ENCODE measurements at regions not wholly inside any gene's neighbourhood (a gene's known extent, or its start where the extent isn't known, plus 50 kb on each side); places are given as distances from the start of the nearest gene placed in this dataset.
A peak's percentile ranks its signal among the peaks of the same experiment; 100 is the strongest.

DNA sequence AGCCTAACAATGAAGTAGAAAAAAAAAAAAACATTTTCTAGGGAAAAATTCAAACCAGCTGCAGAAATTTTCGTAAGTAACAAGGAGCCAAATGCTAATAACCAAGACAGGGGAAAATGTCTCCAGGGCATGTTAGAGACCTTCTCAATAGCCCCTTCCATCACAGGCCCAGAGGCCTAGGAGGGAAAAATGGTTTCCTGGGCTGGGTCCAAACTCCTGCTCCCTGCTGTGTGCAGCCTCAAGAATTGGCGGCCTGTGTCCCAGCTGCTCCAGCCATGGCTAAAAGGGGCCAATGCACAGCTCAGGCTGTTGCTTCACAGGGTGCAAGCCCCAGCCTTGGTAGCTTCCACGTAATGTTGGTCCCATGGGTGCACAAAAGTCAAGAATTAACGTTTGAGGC lies 266.2 kb downstream of the ZEB2 start:
- H3K4me1 ChIP-seq (ENCODE audit: insufficient read depth, low read length) = peaks cover 7% of the 10 kb centered on the region
- Mint-ChIP-seq H3K9me3 (peaks cover 23 to 48% (median 37%) of the 10 kb centered on the region in 5 donors), H3K27ac (no peak overlapping the region), H3K36me3 (peaks cover 14 to 57% (median 27%) of the 10 kb centered on the region in 3 donors), H3K27me3 (no peaks in the 10 kb centered on the region), H3K4me3 (no peak overlapping the region), H3K4me1 (peaks cover 34 to 48% (median 47%) of the 10 kb centered on the region in 3 donors)
- H3K27me3 ChIP-seq (ENCODE audit: insufficient read depth, low read length, poor library complexity, severe bottlenecking) = no peaks in the 10 kb centered on the region
- no peak for DNase-seq
- H3K9me3 ChIP-seq (ENCODE audit: low read length) = peaks cover 4% of the 10 kb centered on the region
- ChIA-PET CTCF (interaction anchor here (0.7 kb wide), 1 partner anchor 9 kb away, joined by 3 read pairs; no protein-coding TSS in a partner anchor), POLR2A (no interaction called here)
- H3K27ac ChIP-seq (ENCODE audit: low read depth, low read length) = no peak overlapping the region
- no peaks in the 10 kb centered on the region for H3K36me3 ChIP-seq (ENCODE audit: insufficient read depth, low read length)
- H3K4me3 ChIP-seq (ENCODE audit: low read length) = no peak overlapping the region

DNA sequence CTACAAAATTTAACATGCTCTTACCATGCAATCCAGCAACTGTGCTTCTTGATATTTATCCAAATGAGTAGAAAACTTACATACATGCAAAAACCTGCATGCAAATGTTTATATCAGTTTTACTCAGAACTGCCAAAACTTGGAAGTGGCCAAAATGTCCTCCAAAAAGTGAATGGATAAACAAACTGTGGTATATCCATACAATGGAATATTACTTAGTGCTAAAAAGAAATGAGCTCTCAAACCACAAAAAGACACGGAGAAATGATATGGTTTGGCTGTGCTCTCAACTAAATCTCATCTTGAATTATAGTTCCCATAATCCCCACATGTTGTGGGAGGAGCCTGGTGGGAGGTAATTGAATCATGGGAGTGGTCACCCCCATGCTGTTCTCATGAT lies 267.2 kb downstream of the ZEB2 start:
- POLR2A ChIA-PET = no interaction called here
- Mint-ChIP-seq H3K36me3 (peaks cover 10 to 47% (median 23%) of the 10 kb centered on the region in 3 donors), H3K4me1 (peaks cover 32 to 55% (median 45%) of the 10 kb centered on the region in 3 donors), H3K9me3 (peaks cover 15 to 40% (median 27%) of the 10 kb centered on the region in 5 donors), H3K27me3 (no peaks in the 10 kb centered on the region), H3K27ac (no peak overlapping the region), H3K4me3 (no peak overlapping the region)
- H3K27ac ChIP-seq (ENCODE audit: low read depth, low read length) = no peak overlapping the region
- CTCF ChIA-PET = no interaction called here
- no peaks in the 10 kb centered on the region for H3K36me3 ChIP-seq (ENCODE audit: insufficient read depth, low read length)
- no peak overlapping the region for H3K4me3 ChIP-seq (ENCODE audit: low read length)
- peaks cover 7% of the 10 kb centered on the region for H3K4me1 ChIP-seq (ENCODE audit: insufficient read depth, low read length)
- peaks cover 4% of the 10 kb centered on the region for H3K9me3 ChIP-seq (ENCODE audit: low read length)
- no peaks in the 10 kb centered on the region for H3K27me3 ChIP-seq (ENCODE audit: insufficient read depth, low read length, poor library complexity, severe bottlenecking)
- DNase-seq = no peak

DNA sequence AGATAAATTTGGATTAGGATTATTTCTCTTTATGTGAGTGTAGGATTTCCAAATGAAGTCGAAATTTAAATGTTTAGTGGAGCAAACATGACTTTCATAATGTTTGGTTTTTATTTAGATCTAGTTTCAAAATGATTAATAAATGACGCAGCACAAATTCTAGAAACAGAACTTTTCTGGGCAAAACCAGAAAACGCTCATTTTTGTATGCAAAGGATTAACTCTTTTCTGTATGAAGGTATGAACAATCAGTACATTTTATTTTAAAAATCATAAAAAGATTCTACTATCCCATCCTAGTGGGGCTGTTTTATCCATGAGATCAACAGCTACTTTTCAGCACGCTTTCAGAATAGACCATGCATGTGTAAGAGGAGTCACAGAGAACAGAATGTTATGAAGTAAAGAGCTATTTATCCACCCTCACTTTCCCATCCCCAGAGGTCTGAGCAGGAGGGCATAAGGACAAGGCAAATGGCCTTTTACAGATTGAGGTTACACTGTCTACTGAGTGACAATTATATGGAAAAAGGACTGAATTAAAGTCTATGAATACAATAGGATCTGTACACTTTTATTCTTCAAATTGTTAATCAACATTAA lies 270.8 kb downstream of the ZEB2 start:
- ChIA-PET CTCF (no interaction called here), POLR2A (no interaction called here)
- Mint-ChIP-seq H3K9me3 (peaks cover 9 to 25% (median 16%) of the 10 kb centered on the region in 5 donors), H3K27ac (peak overlapping the region in 5 of 8 donors; percentile 9 to 69 (median 30)), H3K36me3 (peaks cover 10 to 33% (median 16%) of the 10 kb centered on the region in 3 donors), H3K4me3 (peak overlapping the region in 6 of 7 donors; percentile 6 to 57 (median 39)), H3K4me1 (peaks cover 13 to 43% (median 32%) of the 10 kb centered on the region in 3 donors), H3K27me3 (no peaks in the 10 kb centered on the region)
- no peak for DNase-seq
- Histone ChIP-seq H3K9me3 (ENCODE audit: low read length) (peaks cover 4% of the 10 kb centered on the region), H3K36me3 (ENCODE audit: insufficient read depth, low read length) (no peaks in the 10 kb centered on the region), H3K4me3 (ENCODE audit: low read length) (no peak overlapping the region), H3K27ac (ENCODE audit: low read depth, low read length) (no peak overlapping the region), H3K27me3 (ENCODE audit: insufficient read depth, low read length, poor library complexity, severe bottlenecking) (no peaks in the 10 kb centered on the region), H3K4me1 (ENCODE audit: insufficient read depth, low read length) (no peaks in the 10 kb centered on the region)

DNA sequence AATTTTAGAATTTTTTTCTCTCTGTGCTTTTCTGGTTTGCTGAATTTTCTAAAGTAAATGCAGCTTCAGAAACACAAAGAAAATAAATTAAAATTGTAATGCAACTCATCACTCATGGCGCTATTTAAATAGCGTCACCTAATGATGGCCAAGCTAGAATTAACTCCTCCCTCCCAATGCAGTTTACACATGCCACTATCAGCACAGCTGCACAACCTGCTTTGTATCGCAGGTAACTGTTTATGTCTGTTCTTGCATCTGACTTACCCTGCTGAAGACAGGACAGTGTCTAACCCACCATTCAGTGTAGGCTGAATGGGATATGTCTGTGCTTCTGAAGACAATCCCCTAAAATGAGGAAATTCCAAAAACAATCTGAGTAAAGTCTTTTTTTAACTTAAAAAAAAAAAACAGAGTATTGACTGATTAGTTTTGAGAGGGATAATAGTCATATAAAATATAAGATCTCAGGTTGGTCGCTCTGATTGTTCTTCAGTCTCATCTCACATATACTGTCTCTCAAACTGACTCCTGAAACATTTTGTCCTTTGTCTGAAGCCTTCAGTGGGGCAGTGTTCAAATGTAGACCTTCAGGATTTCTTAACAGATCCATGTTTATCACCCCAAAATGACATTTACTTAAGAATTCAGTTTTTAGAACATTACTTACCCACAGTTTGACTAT lies 271.4 kb downstream of the ZEB2 start:
- H3K27ac Mint-ChIP-seq = peak overlapping the region in 3 of 8 donors; percentile 7 to 30 (median 26)
- peaks cover 13 to 48% (median 32%) of the 10 kb centered on the region in 3 donors for H3K4me1 Mint-ChIP-seq

DNA sequence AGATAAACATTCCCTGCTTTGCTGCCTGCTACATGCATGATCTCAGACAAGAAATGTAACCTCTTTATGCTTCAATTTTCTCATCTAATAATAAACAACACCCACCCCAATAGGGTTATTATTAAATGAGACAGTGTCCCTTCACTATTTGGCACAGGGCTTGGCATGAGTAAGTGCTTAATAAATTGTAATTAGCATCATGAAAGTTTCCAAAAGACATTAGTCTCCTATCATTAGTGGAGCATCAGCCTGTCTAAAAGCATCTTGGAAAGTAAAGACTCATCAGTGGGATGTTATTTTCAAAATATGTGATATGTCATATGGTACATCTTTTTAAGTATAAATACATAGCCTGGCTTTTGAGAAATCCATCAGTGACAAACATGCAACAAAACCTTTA lies 275.0 kb downstream of the ZEB2 start:
- H3K4me1 Mint-ChIP-seq = peaks cover 33 to 70% (median 63%) of the 10 kb centered on the region in 3 donors
- Histone ChIP-seq H3K27me3 (ENCODE audit: insufficient read depth, low read length, poor library complexity, severe bottlenecking) (no peaks in the 10 kb centered on the region), H3K36me3 (ENCODE audit: insufficient read depth, low read length) (no peaks in the 10 kb centered on the region), H3K4me3 (ENCODE audit: low read length) (no peak overlapping the region), H3K27ac (ENCODE audit: low read depth, low read length) (no peak overlapping the region), H3K9me3 (ENCODE audit: low read length) (no peaks in the 10 kb centered on the region), H3K4me1 (ENCODE audit: insufficient read depth, low read length) (peaks cover 8% of the 10 kb centered on the region)
- ChIA-PET CTCF (no interaction called here), POLR2A (no interaction called here)
- H3K9me3 Mint-ChIP-seq = no peaks in the 10 kb centered on the region
- DNase-seq = no peak
- no peaks in the 10 kb centered on the region for H3K27me3 Mint-ChIP-seq
- no peak overlapping the region for H3K4me3 Mint-ChIP-seq
- H3K36me3 Mint-ChIP-seq = peaks cover 4 to 9% (median 5%) of the 10 kb centered on the region in 3 donors
- no peak overlapping the region for H3K27ac Mint-ChIP-seq

More for the DNA sequence above, 271.4 kb downstream of the ZEB2 start:
- H3K36me3 ChIP-seq (ENCODE audit: insufficient read depth, low read length) = no peaks in the 10 kb centered on the region
- Mint-ChIP-seq H3K9me3 (peaks cover 9 to 19% (median 13%) of the 10 kb centered on the region in 5 donors), H3K27me3 (no peaks in the 10 kb centered on the region), H3K4me3 (peak overlapping the region in 5 of 7 donors; percentile 2 to 55 (median 26)), H3K36me3 (peaks cover 10 to 28% (median 15%) of the 10 kb centered on the region in 3 donors)
- H3K27me3 ChIP-seq (ENCODE audit: insufficient read depth, low read length, poor library complexity, severe bottlenecking) = no peaks in the 10 kb centered on the region
- H3K27ac ChIP-seq (ENCODE audit: low read depth, low read length) = no peak overlapping the region
- ChIA-PET POLR2A (no interaction called here), CTCF (no interaction called here)
- H3K4me1 ChIP-seq (ENCODE audit: insufficient read depth, low read length) = no peaks in the 10 kb centered on the region
- DNase-seq = no peak
- H3K4me3 ChIP-seq (ENCODE audit: low read length) = no peak overlapping the region
- peaks cover 4% of the 10 kb centered on the region for H3K9me3 ChIP-seq (ENCODE audit: low read length)

DNA sequence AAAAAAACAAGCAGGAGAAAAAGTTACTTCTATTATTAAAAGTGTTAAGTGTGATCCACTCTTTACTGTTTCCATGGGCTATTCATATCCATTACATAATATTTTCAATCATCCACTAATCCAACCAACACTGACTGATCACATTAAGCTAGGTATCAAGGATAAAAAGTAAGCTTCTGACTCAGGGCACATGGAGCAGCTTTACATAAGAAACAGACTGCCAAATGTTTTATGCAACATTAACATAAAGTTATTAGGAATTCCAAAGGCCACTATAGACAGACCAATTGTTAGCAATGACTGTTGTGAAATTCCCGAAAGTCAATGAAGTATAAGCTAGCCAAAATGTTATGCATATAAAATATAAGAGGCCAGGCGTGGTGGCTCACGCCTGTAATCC lies 277.6 kb downstream of the ZEB2 start:
- Mint-ChIP-seq H3K36me3 (peaks cover 4 to 9% (median 7%) of the 10 kb centered on the region in 3 donors), H3K27ac (peak overlapping the region in 1 of 8 donors; percentile 11), H3K4me1 (peaks cover 42 to 71% (median 68%) of the 10 kb centered on the region in 3 donors), H3K9me3 (no peaks in the 10 kb centered on the region), H3K27me3 (no peaks in the 10 kb centered on the region), H3K4me3 (no peak overlapping the region)
- CTCF ChIA-PET = interaction anchor here (0.9 kb wide), 2 partner anchors 14 to 122 kb away, joined by 3 to 4 read pairs; no protein-coding TSS in a partner anchor
- Histone ChIP-seq H3K9me3 (ENCODE audit: low read length) (no peaks in the 10 kb centered on the region), H3K36me3 (ENCODE audit: insufficient read depth, low read length) (no peaks in the 10 kb centered on the region), H3K27ac (ENCODE audit: low read depth, low read length) (no peak overlapping the region), H3K4me1 (ENCODE audit: insufficient read depth, low read length) (peaks cover 22% of the 10 kb centered on the region), H3K4me3 (ENCODE audit: low read length) (no peak overlapping the region), H3K27me3 (ENCODE audit: insufficient read depth, low read length, poor library complexity, severe bottlenecking) (no peaks in the 10 kb centered on the region)
- POLR2A ChIA-PET = interaction anchor here (0.6 kb wide), 1 partner anchor 61 kb away, joined by 3 read pairs; no protein-coding TSS in a partner anchor
- no peak for DNase-seq

DNA sequence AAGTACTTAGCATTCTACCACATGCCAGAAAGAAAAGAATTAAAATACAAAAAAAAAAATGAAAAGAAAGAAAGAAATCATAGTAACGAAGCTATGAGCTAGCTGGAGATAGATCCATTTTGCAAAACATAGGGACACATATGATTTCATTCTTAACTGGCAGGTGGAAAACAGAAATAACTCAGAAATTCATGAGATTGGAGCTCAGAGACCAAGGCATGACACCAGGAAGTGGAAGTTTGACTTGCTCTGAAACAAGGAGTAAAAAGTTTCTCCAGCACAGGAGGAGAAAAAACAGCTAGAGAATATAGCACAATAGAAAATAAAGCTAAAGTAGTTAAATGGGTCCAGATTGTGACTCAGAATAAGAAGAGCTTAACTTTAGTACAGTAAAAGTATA lies 278.1 kb downstream of the ZEB2 start:
- ChIA-PET POLR2A (interaction anchor here (0.6 kb wide), 1 partner anchor 60 kb away, joined by 3 read pairs; no protein-coding TSS in a partner anchor), CTCF (interaction anchor here (0.9 kb wide), 2 partner anchors 14 to 122 kb away, joined by 3 to 4 read pairs; no protein-coding TSS in a partner anchor)
- Mint-ChIP-seq H3K36me3 (peaks cover 4 to 7% (median 4%) of the 10 kb centered on the region in 3 donors), H3K9me3 (no peaks in the 10 kb centered on the region), H3K4me3 (peak overlapping the region in 3 of 7 donors; percentile 10 to 49 (median 24)), H3K27ac (peak overlapping the region in 5 of 8 donors; percentile 12 to 88 (median 81)), H3K27me3 (no peaks in the 10 kb centered on the region), H3K4me1 (peaks cover 47 to 71% (median 68%) of the 10 kb centered on the region in 3 donors)
- no peaks in the 10 kb centered on the region for H3K9me3 ChIP-seq (ENCODE audit: low read length)
- DNase-seq = no peak
- H3K4me3 ChIP-seq (ENCODE audit: low read length) = no peak overlapping the region
- H3K27me3 ChIP-seq (ENCODE audit: insufficient read depth, low read length, poor library complexity, severe bottlenecking) = no peaks in the 10 kb centered on the region
- no peaks in the 10 kb centered on the region for H3K36me3 ChIP-seq (ENCODE audit: insufficient read depth, low read length)
- peaks cover 25% of the 10 kb centered on the region for H3K4me1 ChIP-seq (ENCODE audit: insufficient read depth, low read length)
- H3K27ac ChIP-seq (ENCODE audit: low read depth, low read length) = no peak overlapping the region

Data from CD8-positive, alpha-beta memory T cell (primary cell).